IMR-90 (cell line): ENCODE measurements at regions not wholly inside any gene's neighbourhood (a gene's known extent, or its start where the extent isn't known, plus 50 kb on each side); places are given as distances from the start of the nearest gene placed in this dataset.

Source experiments
- ATAC-seq: fragments of 200-7000 bp; cut with Tn5 transposase; 2 replicates; pipeline ENCODE4 v1.9.1; 2020; ENCODE audit warnings: low read depth, mild to moderate bottlenecking, moderate library complexity
- BruUV-seq: library from RNA; stranded (reverse); fragments of 400-500 nt; replicated peaks from 2 replicates; lab custom pipeline; 2021; lab: Mats Ljungman, UMichigan
- CTCF ChIA-PET: fragments of 300-600 bp; formaldehyde crosslinking; extraction: SDS; loops from one replicate; lab custom pipeline; 2021; ENCODE audit warnings: antibody characterized with exemption; lab: Yijun Ruan, JAX
- POLR2A ChIA-PET: fragments of 300-600 bp; sonication (Branson Sonifier 250); formaldehyde crosslinking; loops from one replicate; lab custom pipeline; 2022; ENCODE audit warnings: antibody characterized with exemption; ENCODE audit not compliant: unreplicated experiment; lab: Charles Lee
- DNase-seq: peaks from one replicate; pipeline ENCODE4 v3.0.0; 2013
- H2AFZ ChIP-seq: replicated peaks from 2 replicates; pipeline ENCODE3; 2013; ENCODE audit warnings: low read length, mild to moderate bottlenecking; ENCODE audit not compliant: poor library complexity
- H2AK5ac ChIP-seq: 2 replicates; pipeline ENCODE4 v1.6.1; 2013; ENCODE audit warnings: low read depth, low read length, inconsistent platforms
- H2AK9ac ChIP-seq: replicated peaks from 2 replicates; pipeline ENCODE3; 2013; ENCODE audit warnings: mild to moderate bottlenecking, low read depth, low read length, moderate library complexity; ENCODE audit not compliant: poor library complexity
- H2BK120ac ChIP-seq: 2 replicates; pipeline ENCODE4 v1.6.1; 2013; ENCODE audit warnings: low read depth, low read length, inconsistent platforms
- H2BK15ac ChIP-seq: 3 replicates; pipeline ENCODE4 v1.6.1; 2013; ENCODE audit warnings: low read depth, low read length, inconsistent platforms
- H2BK20ac ChIP-seq: 2 replicates; pipeline ENCODE4 v1.6.1; 2013; ENCODE audit warnings: low read depth, mild to moderate bottlenecking, inconsistent platforms, low read length, moderate library complexity
- H2BK5ac ChIP-seq: 2 replicates; pipeline ENCODE4 v1.6.1; 2013; ENCODE audit warnings: mild to moderate bottlenecking, low read depth, low read length, inconsistent platforms; ENCODE audit not compliant: poor library complexity, severe bottlenecking
- H3K14ac ChIP-seq: replicated peaks from 2 replicates; pipeline ENCODE4 v1.6.1; 2013; ENCODE audit warnings: low read depth, low read length, inconsistent platforms
- H3K18ac ChIP-seq: 2 replicates; pipeline ENCODE4 v1.6.1; 2013; ENCODE audit warnings: low read depth, low read length, control low read depth
- H3K23ac ChIP-seq: 2 replicates; pipeline ENCODE4 v1.6.1; 2013; ENCODE audit warnings: low read depth, low read length, inconsistent platforms
- H3K27ac ChIP-seq: 2 replicates; pipeline ENCODE4 v1.5.1; 2013; ENCODE audit warnings: mild to moderate bottlenecking, control low read depth, low read length; ENCODE audit not compliant: insufficient read depth
- H3K27me3 ChIP-seq: 2 replicates; pipeline ENCODE4 v1.6.1; 2013; ENCODE audit warnings: low read length; ENCODE audit not compliant: control insufficient read depth, insufficient read depth
- H3K36me3 ChIP-seq: 2 replicates; pipeline ENCODE4 v1.6.1; 2013; ENCODE audit warnings: low read length, mixed read lengths; ENCODE audit not compliant: control insufficient read depth, insufficient read depth
- H3K4ac ChIP-seq: 2 replicates; pipeline ENCODE4 v1.6.1; 2013; ENCODE audit warnings: low read depth, low read length, inconsistent platforms
- H3K4me1 ChIP-seq: 2 replicates; pipeline ENCODE4 v1.6.1; 2013; ENCODE audit warnings: low read length, mixed read lengths; ENCODE audit not compliant: control insufficient read depth, insufficient read depth
- H3K4me2 ChIP-seq: 2 replicates; pipeline ENCODE4 v1.6.1; 2013; ENCODE audit warnings: low read depth, mild to moderate bottlenecking, control low read depth, low read length, moderate library complexity
- H3K4me3 ChIP-seq: 2 replicates; pipeline ENCODE4 v1.5.1; 2013; ENCODE audit warnings: low read depth, mild to moderate bottlenecking, control low read depth, low read length, moderate library complexity; ENCODE audit not compliant: insufficient read depth
- H3K56ac ChIP-seq: 2 replicates; pipeline ENCODE4 v1.6.1; 2013; ENCODE audit warnings: low read length, inconsistent platforms; ENCODE audit not compliant: insufficient read depth; ENCODE audit errors: extremely low read depth
- H3K79me1 ChIP-seq, 2 experiments: 2 replicates each; pipeline ENCODE4 v1.6.1; 2013; ENCODE audit warnings: low read length in 2 of 2, inconsistent platforms in 1 of 2, low read depth in 1 of 2
- H3K9ac ChIP-seq: 2 replicates; pipeline ENCODE4 v1.6.1; 2013; ENCODE audit warnings: low read depth, low read length, control low read depth
- H3K9me1 ChIP-seq: 2 replicates; pipeline ENCODE4 v1.6.1; 2013; ENCODE audit warnings: low read length, inconsistent platforms; ENCODE audit not compliant: insufficient read depth
- H3K9me3 ChIP-seq: 2 replicates; pipeline ENCODE4 v1.6.1; 2013; ENCODE audit warnings: low read length; ENCODE audit not compliant: control insufficient read depth, insufficient read depth
- H4K20me1 ChIP-seq: 2 replicates; pipeline ENCODE4 v1.6.1; 2013; ENCODE audit warnings: low read length, inconsistent platforms; ENCODE audit not compliant: insufficient read depth
- H4K5ac ChIP-seq: 2 replicates; pipeline ENCODE4 v1.6.1; 2013; ENCODE audit warnings: mild to moderate bottlenecking, low read depth, low read length, control low read depth
- H4K8ac ChIP-seq, 2 experiments: 2 replicates each; pipeline ENCODE4 v1.6.1; 2013; ENCODE audit warnings: low read depth in 2 of 2, low read length in 2 of 2, control low read depth in 1 of 2, inconsistent platforms in 1 of 2
- H4K91ac ChIP-seq: 2 replicates; pipeline ENCODE4 v1.6.1; 2013; ENCODE audit warnings: low read depth, low read length, inconsistent platforms; ENCODE audit not compliant: insufficient read depth
- BHLHE40 ChIP-seq: fragments of 150-350 bp; IDR thresholded peaks from 2 replicates; pipeline ENCODE4 v1.6.1; 2016; ENCODE audit warnings: mild to moderate bottlenecking, low read depth, low read length
- CEBPB ChIP-seq: IDR thresholded peaks from 2 replicates; pipeline ENCODE4 v1.6.1; 2012; ENCODE audit warnings: low read depth, low read length, improper control_type of control experiment
- CHD1 ChIP-seq: IDR thresholded peaks from 2 replicates; pipeline ENCODE4 v1.6.1; 2012; ENCODE audit warnings: low read depth, low read length, improper control_type of control experiment
- ELK1 ChIP-seq: fragments of 150-350 bp; IDR thresholded peaks from 2 replicates; pipeline ENCODE4 v1.6.1; 2016; ENCODE audit warnings: low read depth, mild to moderate bottlenecking, low read length, moderate library complexity, borderline replicate concordance
- FOS ChIP-seq: fragments of 150-350 bp; IDR thresholded peaks from 2 replicates; pipeline ENCODE4 v1.6.1; 2016; ENCODE audit warnings: low read depth, low read length
- MAZ ChIP-seq: IDR thresholded peaks from 2 replicates; pipeline ENCODE4 v1.6.1; 2012; ENCODE audit warnings: low read depth, mild to moderate bottlenecking, low read length, improper control_type of control experiment, moderate library complexity, borderline replicate concordance
- RCOR1 ChIP-seq: IDR thresholded peaks from 2 replicates; pipeline ENCODE4 v1.6.1; 2012; ENCODE audit warnings: mild to moderate bottlenecking, low read length, improper control_type of control experiment; ENCODE audit not compliant: insufficient replicate concordance
- RFX5 ChIP-seq: IDR thresholded peaks from 2 replicates; pipeline ENCODE4 v1.8.0; 2012; ENCODE audit warnings: low read depth, mild to moderate bottlenecking, low read length, moderate library complexity
- SMC3 ChIP-seq: fragments of 150-350 bp; IDR thresholded peaks from 2 replicates; pipeline ENCODE4 v1.6.1; 2016; ENCODE audit warnings: low read depth, mild to moderate bottlenecking, antibody characterized with exemption, low read length, moderate library complexity
- WGBS, 2 experiments: methylation state at CpG; one replicate each; pipeline versions ENCODE4 v1.1.5 to v1.1.7; 2013; ENCODE audit warnings: missing lambda C conversion rate in 2 of 2; ENCODE audit not compliant: insufficient read length in 1 of 2; ENCODE audit errors: extremely low coverage in 2 of 2; 5-methylcytosine and 5-hydroxymethylcytosine counted together
- dilution Hi-C: fragments of 300-500 bp; cut with HindIII; formaldehyde crosslinking; loops from one replicate; pipeline ENCODE4 v1.14.3; 2018; ENCODE audit warnings: low sequenced_read_pairs; ENCODE audit not compliant: unreplicated experiment
- in situ Hi-C: fragments of 300-500 bp; cut with MboI; formaldehyde crosslinking; loops from 3 replicates; pipeline ENCODE4 v1.14.3; 2019; ENCODE audit warnings: low sequenced_read_pairs, inconsistent platforms, mixed read lengths
- intact Hi-C: fragments of 100-400 bp; cut with micrococcal nuclease; formaldehyde crosslinking; loops from 2 replicates; pipeline ENCODE4 v1.10.0; 2022

GRCh38 chr3:110731148-110731547, 340.5 kb upstream of the NECTIN3 start:
- Histone ChIP-seq H3K4me3 (no peak overlapping the region), H3K9me1 (no peaks in the 10 kb centered on the region), H3K4ac (no peak overlapping the region), H4K20me1 (no peaks in the 10 kb centered on the region), H2AK9ac (no peak overlapping the region), H3K27ac (no peak overlapping the region), H3K79me1 (no peaks in the 10 kb centered on the region), H3K9me3 (no peaks in the 10 kb centered on the region), H4K5ac (no peak overlapping the region), H3K36me3 (no peaks in the 10 kb centered on the region), H3K56ac (no peak overlapping the region), H2BK15ac (no peak overlapping the region), H2BK120ac (no peak overlapping the region), H4K91ac (no peak overlapping the region), H4K8ac (no peak overlapping the region), H3K9ac (no peak overlapping the region), H3K4me1 (no peaks in the 10 kb centered on the region), H3K27me3 (no peaks in the 10 kb centered on the region), H3K14ac (no peak overlapping the region; the same call in 1 of the 2 replicates), H2AFZ (no peak overlapping the region), H3K18ac (no peak overlapping the region), H2BK5ac (no peak overlapping the region), H2AK5ac (no peak overlapping the region), H3K23ac (no peak overlapping the region), H3K4me2 (no peak overlapping the region), H2BK20ac (no peak overlapping the region)
- dilution Hi-C loops (no loop called here), intact Hi-C loops (no loop called here), in situ Hi-C loops (no loop called here)
- no CpG with 5 or more reads among the region's 1 CpG for WGBS, 2 experiments
- no peak for TF ChIP-seq MAZ
- no peak for TF ChIP-seq CEBPB
- TF ChIP-seq CHD1 = no peak
- TF ChIP-seq RFX5 = no peak
- no peak for TF ChIP-seq RCOR1
- TF ChIP-seq SMC3 = no peak
- TF ChIP-seq FOS = no peak
- TF ChIP-seq BHLHE40 = no peak
- TF ChIP-seq ELK1 = no peak
- ChIA-PET CTCF (interaction anchor here (1.1 kb wide), 1 partner anchor 10 kb away, joined by 4 read pairs; no protein-coding TSS in a partner anchor), POLR2A (interaction anchor here (0.6 kb wide), 1 partner anchor 277 kb away, joined by 3 read pairs; no protein-coding TSS in a partner anchor)
- BruUV-seq = no TSS peak
- DNase-seq = no peak
- ATAC-seq = no peak
